ENCODE measurements at regions not wholly inside any gene's neighbourhood (a gene's known extent, or its start where the extent isn't known, plus 50 kb on each side); places are given as distances from the start of the nearest gene placed in this dataset.

- DNase-seq (ENCODE audit: low read depth), result no peak
Measured at GRCh38 chr3:170780955-170781354, 89.0 kb downstream of the RPL22L1 start.

DNA sequence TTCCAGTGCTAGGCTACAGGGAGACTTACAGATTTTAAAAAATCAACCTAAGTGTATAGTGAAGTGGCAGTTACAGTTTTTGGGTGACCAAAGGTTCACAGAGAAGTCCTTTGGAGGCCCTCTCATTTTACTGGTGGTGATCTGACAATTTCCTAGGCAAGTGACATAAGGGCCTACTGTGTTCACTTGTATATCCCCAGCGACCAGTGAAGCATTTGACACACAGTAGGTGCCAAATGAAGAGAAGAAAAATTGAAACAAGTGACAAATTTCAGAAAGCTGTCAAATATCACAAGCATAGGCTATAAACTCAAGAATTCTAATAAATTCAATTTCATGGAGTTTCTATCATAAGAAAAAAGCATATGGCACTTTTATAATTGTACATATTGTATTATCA, 89.5 kb downstream of the RPL22L1 start:
- DNase-seq (ENCODE audit: low read depth), result no peak

DNA sequence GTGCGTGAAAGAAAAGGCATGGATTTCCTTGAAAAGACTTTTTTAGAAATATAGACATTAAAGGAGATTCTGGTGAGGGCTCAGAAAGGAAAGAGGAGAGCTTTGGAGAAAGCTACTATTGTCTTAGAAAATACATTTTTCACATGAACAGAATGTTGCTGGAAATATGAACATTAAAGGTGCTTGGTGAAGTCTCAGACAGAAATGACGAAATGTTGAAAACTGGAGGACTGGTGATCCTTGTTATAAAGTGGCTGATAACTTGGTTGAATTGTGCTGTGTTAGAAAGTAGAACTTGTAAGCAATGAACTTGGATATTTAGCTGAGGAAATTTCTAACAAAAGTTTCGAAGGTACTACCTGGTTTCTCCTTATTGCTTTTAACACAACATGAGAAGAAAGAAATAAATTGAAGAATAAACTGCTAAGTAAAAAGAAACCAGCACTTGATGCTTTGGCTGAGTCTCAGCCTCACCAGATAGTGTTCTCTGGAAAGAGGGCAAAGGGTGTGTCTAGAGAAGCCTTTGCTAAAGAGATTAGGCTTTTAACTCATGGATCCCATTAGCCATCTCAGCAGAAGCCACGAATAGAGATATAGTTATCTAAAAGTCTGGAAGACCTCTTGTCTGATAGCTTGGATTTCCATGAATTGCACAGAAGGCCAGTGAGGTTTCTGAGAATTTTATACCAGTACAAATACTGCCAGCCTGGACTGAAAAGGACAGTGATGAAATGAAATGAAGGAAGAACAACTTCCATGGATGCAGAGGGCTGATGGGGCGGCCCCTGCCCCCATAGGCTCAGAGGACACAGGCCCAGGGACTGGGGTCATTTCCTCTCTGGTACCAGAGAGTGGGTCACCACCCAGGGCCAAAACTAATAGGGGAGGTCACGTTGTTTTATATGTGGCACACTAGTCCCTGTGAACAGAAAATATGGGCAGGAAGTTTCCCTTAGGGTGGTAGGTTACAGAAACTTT, 91.5 kb downstream of the RPL22L1 start:
- no peak for DNase-seq (ENCODE audit: low read depth)

DNA sequence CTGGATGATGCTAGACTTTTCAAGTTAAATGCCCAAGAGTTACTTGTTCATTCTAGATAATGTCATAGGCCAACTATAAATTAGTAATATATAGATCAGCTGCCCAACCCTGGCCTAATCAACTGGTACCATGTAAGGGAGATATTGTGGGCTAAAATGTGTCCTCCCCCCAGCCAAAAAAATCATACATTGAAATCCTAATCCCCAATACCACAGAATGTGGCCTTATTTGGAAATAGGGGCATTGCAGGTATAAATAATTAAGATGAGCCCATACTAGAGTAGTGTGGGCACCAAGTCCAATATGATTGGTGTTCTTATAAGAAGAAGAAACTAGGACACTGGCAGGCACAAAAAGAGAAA, 92.5 kb downstream of the RPL22L1 start:
- DNase-seq (ENCODE audit: low read depth), result no peak

GRCh38 chr3:170776887-170777563, 93.0 kb downstream of the RPL22L1 start:
- no peak for DNase-seq (ENCODE audit: low read depth)

DNA sequence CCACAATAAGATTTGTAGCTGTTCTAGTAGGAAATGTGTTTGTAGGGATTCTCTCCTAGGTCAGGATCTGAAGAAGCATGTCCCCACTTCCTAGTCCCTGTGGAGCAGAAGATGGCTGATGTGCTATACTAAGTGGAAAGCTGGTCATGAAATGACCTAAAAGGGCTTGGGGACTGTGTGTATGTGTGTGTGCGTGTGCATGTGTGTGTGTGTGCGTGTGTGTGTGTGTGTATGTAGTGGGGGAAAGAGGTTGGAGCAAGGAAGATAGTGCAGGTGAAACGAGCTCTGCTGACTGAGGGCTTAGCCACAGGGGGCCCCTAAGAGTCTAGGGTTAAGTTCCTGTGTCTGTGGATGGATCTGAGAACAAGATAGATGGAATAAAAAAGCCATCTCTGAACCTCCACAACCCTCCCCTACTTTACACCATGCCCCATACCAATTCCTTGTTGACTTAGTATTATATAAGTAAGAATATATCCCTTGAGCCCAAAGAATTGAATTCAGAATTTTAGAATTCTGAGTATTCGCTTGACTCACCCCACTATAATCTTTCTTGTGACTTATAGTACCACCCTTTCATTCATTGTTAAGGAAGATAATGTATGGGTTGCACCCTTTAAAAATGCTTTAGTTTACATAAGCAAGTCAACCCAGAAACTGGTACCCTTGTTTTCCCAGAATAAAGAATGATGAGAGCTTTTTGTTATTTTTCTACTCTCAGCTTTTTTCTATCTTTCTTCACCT, 96.1 kb downstream of the RPL22L1 start:
- no peak for DNase-seq (ENCODE audit: low read depth)

GRCh38 chr3:170772175-170772574, 97.8 kb downstream of the RPL22L1 start:
- no peak for DNase-seq (ENCODE audit: low read depth)

- no peak for DNase-seq (ENCODE audit: low read depth)
Measured at GRCh38 chr3:170768334-170768801, 101.6 kb downstream of the RPL22L1 start.

GRCh38 chr3:170767576-170767941, 102.4 kb downstream of the RPL22L1 start:
- no peak for DNase-seq (ENCODE audit: low read depth)

- DNase-seq (ENCODE audit: low read depth), result no peak
Measured at GRCh38 chr3:170766823-170767575, 103.0 kb downstream of the RPL22L1 start.

DNA sequence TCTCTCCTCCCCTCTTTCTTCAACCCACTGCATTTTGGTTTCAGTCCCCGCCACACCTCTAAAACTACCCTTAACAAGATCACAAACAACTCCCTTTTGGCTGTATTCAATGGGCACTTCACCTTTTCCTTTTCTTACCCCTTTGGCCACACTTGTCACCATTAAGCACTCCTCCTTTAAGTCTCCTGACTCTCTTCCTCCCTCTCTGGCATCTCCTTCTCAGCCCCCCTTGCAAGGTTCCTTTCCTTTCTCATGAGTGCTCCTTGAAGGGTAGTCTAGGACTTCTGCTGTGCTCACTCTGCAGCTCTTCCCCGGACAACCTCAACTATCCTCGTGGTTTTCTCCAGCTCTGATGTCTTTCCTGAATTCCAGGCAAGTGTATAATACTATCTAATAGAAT, 103.7 kb downstream of the RPL22L1 start:
- DNase-seq (ENCODE audit: low read depth), result no peak

- no peak for DNase-seq (ENCODE audit: low read depth)
Measured at GRCh38 chr3:170765419-170766078, 104.4 kb downstream of the RPL22L1 start.

- DNase-seq (ENCODE audit: low read depth), result no peak
Measured at GRCh38 chr3:170764017-170764416, 106.0 kb downstream of the RPL22L1 start.

DNA sequence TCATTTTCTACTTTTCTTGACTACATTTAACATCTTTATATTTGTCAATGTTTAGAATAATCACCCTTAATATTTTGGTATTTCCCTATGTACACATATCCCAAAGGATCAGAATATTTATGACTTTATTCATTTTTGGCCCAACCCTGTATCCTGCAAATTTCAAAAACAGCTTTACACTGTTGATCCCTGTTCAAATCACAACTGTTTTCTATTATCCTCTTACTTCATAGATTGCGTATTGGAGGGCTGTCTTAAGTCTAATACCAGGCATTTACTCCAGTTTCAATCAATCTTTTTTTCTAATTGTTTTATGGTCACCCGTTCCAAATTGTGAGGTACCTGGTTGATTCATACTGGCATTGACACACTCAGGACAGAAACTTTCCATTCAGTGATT, 107.9 kb downstream of the RPL22L1 start:
- DNase-seq (ENCODE audit: low read depth), result no peak

DNA sequence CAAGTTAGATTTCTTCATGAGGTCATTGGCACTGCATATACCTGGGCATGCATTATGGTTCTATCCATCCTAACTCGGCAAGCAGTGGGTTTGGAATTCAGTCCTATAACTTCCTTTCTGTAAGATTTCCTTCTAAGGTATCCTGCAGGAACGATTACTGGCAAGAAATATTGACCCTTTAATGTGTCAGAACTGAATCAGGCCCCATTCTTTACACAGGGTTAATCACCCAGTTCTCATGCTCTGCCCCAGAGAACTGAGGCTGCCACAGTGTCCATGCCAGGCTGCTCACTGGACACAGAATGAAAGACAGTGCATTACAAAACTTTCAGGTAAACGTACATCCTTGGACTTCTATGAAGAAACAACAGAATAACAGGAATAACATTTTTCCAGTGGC, 108.9 kb downstream of the RPL22L1 start:
- no peak for DNase-seq (ENCODE audit: low read depth)

GRCh38 chr3:170760174-170760526, 109.8 kb downstream of the RPL22L1 start:
- no peak for DNase-seq (ENCODE audit: low read depth)

DNA sequence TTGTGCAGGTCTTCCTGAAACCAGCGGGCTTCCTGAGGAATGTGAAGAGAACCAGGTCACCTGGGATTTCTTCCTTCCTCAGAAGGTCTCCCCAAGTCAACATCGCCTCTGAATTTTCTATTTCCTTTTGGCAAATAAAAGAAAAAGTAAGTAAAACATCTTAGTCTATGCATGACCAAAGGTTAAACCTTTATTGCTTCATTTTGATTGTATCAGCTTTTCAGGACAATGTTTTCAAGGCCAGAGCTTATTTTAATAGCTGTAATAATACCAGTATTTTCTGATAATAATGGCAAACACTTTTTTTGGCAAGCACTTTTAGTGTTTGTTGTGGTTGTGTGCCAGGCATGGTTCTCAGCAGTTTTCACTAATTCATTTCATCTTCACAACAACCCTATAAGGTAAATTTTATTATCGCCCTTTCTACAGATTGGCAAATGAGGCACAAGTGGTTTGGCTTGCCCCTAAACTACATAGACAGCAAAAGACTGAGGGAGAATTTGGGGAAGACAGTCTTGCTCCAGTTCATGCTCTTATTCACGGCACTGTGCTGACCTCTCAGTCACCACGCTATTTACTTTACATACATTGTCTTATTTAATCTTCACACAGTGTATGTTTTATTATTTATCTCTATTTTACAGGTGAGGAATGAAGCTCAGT, 110.4 kb downstream of the RPL22L1 start:
- DNase-seq (ENCODE audit: low read depth), result no peak

DNA sequence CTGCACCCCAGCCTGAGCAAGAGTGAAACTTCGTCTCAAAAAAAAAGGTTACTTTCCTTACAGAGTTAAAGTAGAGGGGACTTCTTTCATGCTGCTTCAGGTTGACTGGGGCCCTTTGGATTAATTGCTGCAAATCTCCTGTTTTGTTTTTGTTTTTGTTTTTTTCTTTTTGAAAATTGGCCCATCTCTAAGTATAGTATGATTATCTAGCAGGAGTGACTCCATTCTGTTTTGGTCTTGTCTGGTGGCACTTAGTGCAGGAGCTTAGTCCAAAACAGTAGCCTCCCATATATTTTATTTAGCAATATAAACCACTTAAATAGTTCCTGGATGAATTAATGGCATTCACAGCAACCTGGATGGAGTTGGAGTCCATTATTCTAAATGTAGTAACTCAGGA, 113.0 kb downstream of the RPL22L1 start:
- no peak for DNase-seq (ENCODE audit: low read depth)

DNA sequence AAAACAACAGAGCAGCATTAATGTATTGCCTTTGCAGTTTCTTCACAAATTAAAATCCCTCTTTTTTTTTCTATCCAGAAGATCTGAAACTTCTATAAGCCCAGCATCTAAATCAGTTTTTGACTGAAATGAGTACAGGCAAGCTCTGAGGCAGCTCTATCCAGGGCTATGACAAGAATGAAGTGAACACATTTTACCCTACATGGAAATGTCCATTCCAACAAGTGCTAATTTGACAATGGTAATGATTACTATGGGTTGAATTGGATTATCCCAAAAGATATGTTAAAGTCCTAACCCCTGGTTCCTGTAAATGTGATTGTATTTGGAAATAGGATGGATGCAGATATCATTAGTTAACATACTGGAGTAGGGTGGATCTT, 115.7 kb downstream of the RPL22L1 start:
- DNase-seq (ENCODE audit: low read depth), result no peak

GRCh38 chr3:170753421-170754310, 116.3 kb downstream of the RPL22L1 start:
- no peak for DNase-seq (ENCODE audit: low read depth)

All from activated T-cell treated with anti-CD3 and anti-CD28 coated beads for 1 hour (primary cell).